ENCODE measurements at regions not wholly inside any gene's neighbourhood (a gene's known extent, or its start where the extent isn't known, plus 50 kb on each side); places are given as distances from the start of the nearest gene placed in this dataset.

DNA sequence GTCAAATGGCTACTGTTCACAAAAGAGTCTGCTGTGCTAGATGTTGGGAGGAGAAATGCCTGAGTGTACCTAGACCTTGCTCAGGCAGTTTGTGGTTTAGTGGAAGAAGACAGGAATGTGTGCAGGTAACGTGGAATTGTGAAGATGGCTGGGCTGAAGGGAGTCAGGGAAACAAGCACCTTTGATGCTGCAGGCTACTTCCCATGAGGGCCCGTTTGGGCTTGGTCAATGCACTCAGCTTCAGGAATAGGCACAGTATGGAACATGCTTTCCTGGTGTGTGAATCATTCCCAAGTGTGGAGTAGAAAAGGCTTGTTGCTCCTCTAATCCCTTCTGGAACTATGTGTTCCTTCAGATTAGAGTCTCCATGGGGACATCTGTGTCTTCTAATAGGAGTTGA, 318.3 kb upstream of the MTNR1B start:
- TF ChIP-seq, protein P1, sequence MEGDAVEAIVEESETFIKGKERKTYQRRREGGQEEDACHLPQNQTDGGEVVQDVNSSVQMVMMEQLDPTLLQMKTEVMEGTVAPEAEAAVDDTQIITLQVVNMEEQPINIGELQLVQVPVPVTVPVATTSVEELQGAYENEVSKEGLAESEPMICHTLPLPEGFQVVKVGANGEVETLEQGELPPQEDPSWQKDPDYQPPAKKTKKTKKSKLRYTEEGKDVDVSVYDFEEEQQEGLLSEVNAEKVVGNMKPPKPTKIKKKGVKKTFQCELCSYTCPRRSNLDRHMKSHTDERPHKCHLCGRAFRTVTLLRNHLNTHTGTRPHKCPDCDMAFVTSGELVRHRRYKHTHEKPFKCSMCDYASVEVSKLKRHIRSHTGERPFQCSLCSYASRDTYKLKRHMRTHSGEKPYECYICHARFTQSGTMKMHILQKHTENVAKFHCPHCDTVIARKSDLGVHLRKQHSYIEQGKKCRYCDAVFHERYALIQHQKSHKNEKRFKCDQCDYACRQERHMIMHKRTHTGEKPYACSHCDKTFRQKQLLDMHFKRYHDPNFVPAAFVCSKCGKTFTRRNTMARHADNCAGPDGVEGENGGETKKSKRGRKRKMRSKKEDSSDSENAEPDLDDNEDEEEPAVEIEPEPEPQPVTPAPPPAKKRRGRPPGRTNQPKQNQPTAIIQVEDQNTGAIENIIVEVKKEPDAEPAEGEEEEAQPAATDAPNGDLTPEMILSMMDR (IDR thresholded peaks at IDR 0.05) = no peak
- TF ChIP-seq POLR2AphosphoS5 (IDR thresholded peaks at IDR 0.05) = no peak
- no peak for TF ChIP-seq POLR2A (IDR thresholded peaks at IDR 0.05)

Data from upper lobe of left lung (tissue), 4 donors.